A673 (cell line): ENCODE measurements at regions not wholly inside any gene's neighbourhood (a gene's known extent, or its start where the extent isn't known, plus 50 kb on each side); places are given as distances from the start of the nearest gene placed in this dataset.

Source experiments
- BruUV-seq: library from RNA; stranded (reverse); fragments of 400-500 nt; replicated peaks from 2 replicates; lab custom pipeline; 2021; lab: Mats Ljungman, UMichigan
- CTCF ChIA-PET: fragments of 300-600 bp; sonication (Branson Sonifier 250); formaldehyde crosslinking; loops from one replicate; lab custom pipeline; 2022; ENCODE audit warnings: antibody characterized with exemption; lab: Charles Lee
- POLR2A ChIA-PET: fragments of 300-600 bp; sonication (Branson Sonifier 250); formaldehyde crosslinking; loops from one replicate; lab custom pipeline; 2022; ENCODE audit warnings: antibody characterized with exemption; ENCODE audit not compliant: low non-redundant PET; lab: Charles Lee
- DNase-seq: peaks from one replicate; pipeline ENCODE4 v3.0.0-alpha.2; 2015; ENCODE audit warnings: low spot score
- H3K27ac ChIP-seq: fragments of 200-600 bp; sonication (generic); 2 replicates; pipeline ENCODE4 v1.5.1; 2016; ENCODE audit warnings: mixed run types, low read depth, mild to moderate bottlenecking, mixed read lengths, antibody characterized with exemption, low read length; ENCODE audit not compliant: poor library complexity, severe bottlenecking
- H3K27me3 ChIP-seq: fragments of 200-600 bp; sonication (generic); replicated peaks from 2 replicates; pipeline ENCODE4 v1.6.1; 2017; ENCODE audit warnings: mixed run types, low read depth, mild to moderate bottlenecking, mixed read lengths, antibody characterized with exemption, low read length; ENCODE audit not compliant: insufficient read depth, poor library complexity
- H3K36me3 ChIP-seq: fragments of 200-600 bp; sonication (generic); 2 replicates; pipeline ENCODE4 v1.6.1; 2016; ENCODE audit warnings: mixed run types, mild to moderate bottlenecking, mixed read lengths, antibody characterized with exemption, low read length; ENCODE audit not compliant: insufficient read depth, poor library complexity, severe bottlenecking
- H3K4me1 ChIP-seq: fragments of 200-600 bp; sonication (generic); 2 replicates; pipeline ENCODE4 v1.6.1; 2017; ENCODE audit warnings: mixed run types, mild to moderate bottlenecking, mixed read lengths, antibody characterized with exemption, low read length; ENCODE audit not compliant: insufficient read depth, poor library complexity, severe bottlenecking
- H3K4me3 ChIP-seq: fragments of 200-600 bp; sonication (generic); 2 replicates; pipeline ENCODE4 v1.5.1; 2016; ENCODE audit warnings: low read depth, mixed run types, mild to moderate bottlenecking, mixed read lengths, low read length; ENCODE audit not compliant: poor library complexity, severe bottlenecking
- H3K9me3 ChIP-seq: fragments of 200-600 bp; sonication (generic); 2 replicates; pipeline ENCODE4 v1.6.1; 2016; ENCODE audit warnings: mixed run types, low read depth, mild to moderate bottlenecking, mixed read lengths, antibody characterized with exemption, low read length; ENCODE audit not compliant: poor library complexity, severe bottlenecking
- EZH2 ChIP-seq: fragments of 200-600 bp; sonication (generic); IDR thresholded peaks from 2 replicates; pipeline ENCODE4 v1.6.1; 2017; ENCODE audit warnings: borderline replicate concordance, low read depth, mild to moderate bottlenecking, mixed read lengths, antibody characterized with exemption, low read length; ENCODE audit not compliant: poor library complexity, severe bottlenecking
- intact Hi-C: fragments of 100-400 bp; cut with micrococcal nuclease; formaldehyde crosslinking; loops from one replicate; pipeline ENCODE4 v1.10.0; 2022; ENCODE audit not compliant: unreplicated experiment
- TF ChIP-seq, protein P1 (sequence below): fragments of 300-800, 200-600 bp; sonication (generic); conservative IDR thresholded peaks from 2 replicates; pipeline ENCODE4 v1.5.1; 2017; ENCODE audit warnings: low read depth, mild to moderate bottlenecking, antibody characterized with exemption, low read length, moderate library complexity, mixed read lengths

- intact Hi-C loops, result no loop called here
- H3K9me3 ChIP-seq, result no peaks in the 10 kb centered on the region
- H3K36me3 ChIP-seq, result no peaks in the 10 kb centered on the region
- no peak overlapping the region for H3K27ac ChIP-seq
- H3K4me3 ChIP-seq, result no peak overlapping the region
- TF ChIP-seq EZH2, result no peak
- TF ChIP-seq, protein P1, sequence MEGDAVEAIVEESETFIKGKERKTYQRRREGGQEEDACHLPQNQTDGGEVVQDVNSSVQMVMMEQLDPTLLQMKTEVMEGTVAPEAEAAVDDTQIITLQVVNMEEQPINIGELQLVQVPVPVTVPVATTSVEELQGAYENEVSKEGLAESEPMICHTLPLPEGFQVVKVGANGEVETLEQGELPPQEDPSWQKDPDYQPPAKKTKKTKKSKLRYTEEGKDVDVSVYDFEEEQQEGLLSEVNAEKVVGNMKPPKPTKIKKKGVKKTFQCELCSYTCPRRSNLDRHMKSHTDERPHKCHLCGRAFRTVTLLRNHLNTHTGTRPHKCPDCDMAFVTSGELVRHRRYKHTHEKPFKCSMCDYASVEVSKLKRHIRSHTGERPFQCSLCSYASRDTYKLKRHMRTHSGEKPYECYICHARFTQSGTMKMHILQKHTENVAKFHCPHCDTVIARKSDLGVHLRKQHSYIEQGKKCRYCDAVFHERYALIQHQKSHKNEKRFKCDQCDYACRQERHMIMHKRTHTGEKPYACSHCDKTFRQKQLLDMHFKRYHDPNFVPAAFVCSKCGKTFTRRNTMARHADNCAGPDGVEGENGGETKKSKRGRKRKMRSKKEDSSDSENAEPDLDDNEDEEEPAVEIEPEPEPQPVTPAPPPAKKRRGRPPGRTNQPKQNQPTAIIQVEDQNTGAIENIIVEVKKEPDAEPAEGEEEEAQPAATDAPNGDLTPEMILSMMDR, result no peak
- ChIA-PET CTCF (no interaction called here), POLR2A (no interaction called here)
- no TSS peak for BruUV-seq
- H3K27me3 ChIP-seq, result no peaks in the 10 kb centered on the region
- no peaks in the 10 kb centered on the region for H3K4me1 ChIP-seq
- no peak for DNase-seq
These were observed 86.3 kb downstream of the SEC16B start for GRCh38 chr1:177883581-177883980.

- POLR2A ChIA-PET, result interaction anchor here (0.6 kb wide), 1 partner anchor 22 kb away, joined by 3 read pairs; no protein-coding TSS in a partner anchor
- H3K27me3 ChIP-seq, result no peaks in the 10 kb centered on the region
- H3K4me3 ChIP-seq, result no peak overlapping the region
- no TSS peak for BruUV-seq
- peak; percentile 39 for DNase-seq
- CTCF ChIA-PET, result interaction anchor here (0.6 kb wide), 1 partner anchor 699 kb away, joined by 3 read pairs; no protein-coding TSS in a partner anchor
- TF ChIP-seq EZH2, result no peak
- TF ChIP-seq, protein P1, result no peak
- intact Hi-C loops, result no loop called here
- peaks cover 3% of the 10 kb centered on the region for H3K9me3 ChIP-seq
- H3K27ac ChIP-seq, result no peak overlapping the region
- H3K36me3 ChIP-seq, result no peaks in the 10 kb centered on the region
- no peaks in the 10 kb centered on the region for H3K4me1 ChIP-seq
These were observed 89.4 kb downstream of the SEC16B start for GRCh38 chr1:177880339-177880891.

DNA sequence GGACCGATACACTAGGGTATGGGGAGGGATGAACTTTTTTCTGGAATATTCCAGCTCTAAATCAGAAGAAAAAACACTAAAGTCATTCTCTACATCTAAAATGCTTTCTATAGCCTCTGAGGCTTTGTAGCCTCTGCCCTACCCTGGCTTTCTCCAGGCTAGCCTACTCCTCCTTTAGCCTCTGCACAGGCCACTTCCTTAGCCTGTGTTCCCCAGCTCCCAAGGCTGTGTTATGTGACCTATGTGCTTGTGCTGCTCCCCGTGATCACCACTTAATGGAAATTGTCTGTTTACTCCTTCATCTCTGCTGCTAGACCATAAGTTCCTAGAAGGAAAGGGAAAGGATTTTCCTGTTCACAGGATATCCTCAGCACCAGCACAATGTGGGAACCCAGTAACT, 92.8 kb downstream of the SEC16B start:
- H3K36me3 ChIP-seq, result no peaks in the 10 kb centered on the region
- no peaks in the 10 kb centered on the region for H3K27me3 ChIP-seq
- POLR2A ChIA-PET, result no interaction called here
- CTCF ChIA-PET, result no interaction called here
- H3K4me3 ChIP-seq, result no peak overlapping the region
- H3K27ac ChIP-seq, result no peak overlapping the region
- no peak for DNase-seq
- H3K9me3 ChIP-seq, result peaks cover 3% of the 10 kb centered on the region
- intact Hi-C loops, result no loop called here
- peaks cover 12% of the 10 kb centered on the region for H3K4me1 ChIP-seq
- TF ChIP-seq, protein P1, result no peak
- no peak for TF ChIP-seq EZH2
- BruUV-seq, result no TSS peak
